Activated T-cell treated with anti-CD3 and anti-CD28 coated beads for 48 hours (primary cell): ENCODE measurements at regions not wholly inside any gene's neighbourhood (a gene's known extent, or its start where the extent isn't known, plus 50 kb on each side); places are given as distances from the start of the nearest gene placed in this dataset.
"Not testable (repeated sequence)": the region's sequence is repeated elsewhere in the genome, so short reads cannot be mapped to it uniquely, and the experiment has no call there.

Experiments
- DNase-seq: peaks from one replicate; pipeline ENCODE4 v3.0.0-alpha.2; 2020; ENCODE audit warnings: low read depth

GRCh38 chr4:19030536-19030935 lies 1009.0 kb upstream of the LCORL start:
- DNase-seq = no peak

GRCh38 chr4:19030048-19030447 lies 1008.5 kb upstream of the LCORL start:
- DNase-seq = no peak

GRCh38 chr4:19026281-19026680 lies 1004.7 kb upstream of the LCORL start:
- DNase-seq = no peak

- DNase-seq = no peak
Observed at GRCh38 chr4:19025031-19025430, 1003.5 kb upstream of the LCORL start.

GRCh38 chr4:19024047-19024446 lies 1002.5 kb upstream of the LCORL start:
- no peak for DNase-seq

- no peak for DNase-seq
Observed at GRCh38 chr4:19021617-19022016, 1000.1 kb upstream of the LCORL start.

- not testable (repeated sequence) for DNase-seq
Observed at GRCh38 chr4:19016550-19016949, 995.0 kb upstream of the LCORL start.

GRCh38 chr4:19014594-19014993 lies 993.0 kb upstream of the LCORL start:
- no peak for DNase-seq

GRCh38 chr4:19010761-19011160 lies 989.2 kb upstream of the LCORL start:
- DNase-seq = no peak

GRCh38 chr4:19009881-19010280 lies 988.3 kb upstream of the LCORL start:
- DNase-seq = no peak

GRCh38 chr4:19005211-19005610 lies 983.7 kb upstream of the LCORL start:
- DNase-seq = no peak

GRCh38 chr4:19002170-19002569 lies 980.6 kb upstream of the LCORL start:
- no peak for DNase-seq

GRCh38 chr4:18999595-18999994 lies 978.0 kb upstream of the LCORL start:
- DNase-seq = no peak

- no peak for DNase-seq
Observed at GRCh38 chr4:18981234-18981615, 959.7 kb upstream of the LCORL start.

- DNase-seq = no peak
Observed at GRCh38 chr4:18980516-18981233, 959.1 kb upstream of the LCORL start.

- no peak for DNase-seq
Observed at GRCh38 chr4:18976884-18977283, 955.3 kb upstream of the LCORL start.

- no peak for DNase-seq
Observed at GRCh38 chr4:18975916-18976808, 954.6 kb upstream of the LCORL start.

GRCh38 chr4:18973296-18973695 lies 951.7 kb upstream of the LCORL start:
- DNase-seq = no peak

- DNase-seq = no peak
Observed at GRCh38 chr4:18961879-18962278, 940.3 kb upstream of the LCORL start.

GRCh38 chr4:18961266-18961665 lies 939.7 kb upstream of the LCORL start:
- no peak for DNase-seq

- DNase-seq = no peak
Observed at GRCh38 chr4:18957716-18958115, 936.2 kb upstream of the LCORL start.

GRCh38 chr4:18954538-18954937 lies 933.0 kb upstream of the LCORL start:
- DNase-seq = no peak

- no peak for DNase-seq
Observed at GRCh38 chr4:18953613-18954012, 932.1 kb upstream of the LCORL start.
